ENCODE measurements at regions not wholly inside any gene's neighbourhood (a gene's known extent, or its start where the extent isn't known, plus 50 kb on each side); places are given as distances from the start of the nearest gene placed in this dataset.

DNA sequence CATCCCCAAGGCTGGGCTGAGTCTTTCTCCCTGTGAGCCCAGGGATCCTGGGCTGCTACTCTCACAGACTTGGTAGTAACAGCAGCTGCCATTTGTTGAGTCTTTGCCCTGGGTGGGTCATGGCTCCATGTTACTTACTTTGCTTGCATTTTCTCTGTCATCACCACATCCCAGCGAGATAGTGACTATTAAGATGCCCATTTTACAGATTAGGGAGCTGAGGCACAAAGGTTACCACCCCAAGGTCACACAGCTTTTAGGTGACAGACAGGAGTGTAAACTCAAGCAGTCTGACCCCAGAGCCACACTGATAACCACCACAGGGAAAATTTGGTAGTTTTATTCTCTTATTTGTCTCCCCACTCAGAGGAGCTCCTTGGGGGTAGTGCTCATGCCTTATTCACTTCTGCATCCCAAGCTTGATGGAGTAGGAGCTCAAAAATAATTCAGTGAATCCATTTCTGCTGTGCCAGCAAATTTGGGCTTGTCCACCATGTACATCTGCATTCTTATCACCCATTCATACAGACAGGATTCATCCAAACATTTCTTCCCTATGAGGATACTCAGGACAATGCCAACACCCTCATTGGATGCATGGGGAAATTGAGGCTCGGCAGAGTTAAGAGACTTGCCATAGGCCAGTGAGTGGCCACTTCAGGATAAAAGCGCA is 263.2 kb downstream of the CBLN1 start:
- TF ChIP-seq POLR2A (IDR thresholded peaks at IDR 0.05; ENCODE audit: low read depth, low read length) (no peak), POLR2AphosphoS5 (IDR thresholded peaks at IDR 0.05; ENCODE audit: low read depth, low read length) (no peak)

Measured in GM12892 (cell line).